WTC11 (cell line): ENCODE measurements at regions not wholly inside any gene's neighbourhood (a gene's known extent, or its start where the extent isn't known, plus 50 kb on each side); places are given as distances from the start of the nearest gene placed in this dataset.
"Not testable (repeated sequence)": the region's sequence is repeated elsewhere in the genome, so short reads cannot be mapped to it uniquely, and the experiment has no call there.

Source experiments
- CBFB ChIP-seq: sonication (generic); formaldehyde crosslinking; IDR thresholded peaks from 2 replicates; pipeline ENCODE4 v1.8.1; 2022; ENCODE audit warnings: mild to moderate bottlenecking, low read depth, missing genetic modification reagents
- NFE2L1 ChIP-seq: sonication (generic); formaldehyde crosslinking; IDR thresholded peaks from 2 replicates; pipeline ENCODE4 v1.8.1; 2023; ENCODE audit warnings: missing genetic modification reagents
- NR1H2 ChIP-seq: sonication (generic); formaldehyde crosslinking; IDR thresholded peaks from 2 replicates; pipeline ENCODE4 v1.9.0; 2021; ENCODE audit warnings: mild to moderate bottlenecking, moderate library complexity, missing genetic modification reagents
- TF ChIP-seq, protein P1 (sequence below): fragments of 200-600 bp; IDR thresholded peaks from 2 replicates; pipeline ENCODE4 v1.8.0; 2022; ENCODE audit warnings: antibody characterized with exemption
- TF ChIP-seq, protein P2 (sequence below): sonication (generic); formaldehyde crosslinking; IDR thresholded peaks from 2 replicates; pipeline ENCODE4 v1.8.0; 2023; ENCODE audit warnings: missing genetic modification reagents
- TF ChIP-seq, protein P3 (sequence below): sonication (generic); formaldehyde crosslinking; IDR thresholded peaks from 2 replicates; pipeline ENCODE4 v1.8.0; 2022; ENCODE audit warnings: mild to moderate bottlenecking, missing genetic modification reagents

DNA sequence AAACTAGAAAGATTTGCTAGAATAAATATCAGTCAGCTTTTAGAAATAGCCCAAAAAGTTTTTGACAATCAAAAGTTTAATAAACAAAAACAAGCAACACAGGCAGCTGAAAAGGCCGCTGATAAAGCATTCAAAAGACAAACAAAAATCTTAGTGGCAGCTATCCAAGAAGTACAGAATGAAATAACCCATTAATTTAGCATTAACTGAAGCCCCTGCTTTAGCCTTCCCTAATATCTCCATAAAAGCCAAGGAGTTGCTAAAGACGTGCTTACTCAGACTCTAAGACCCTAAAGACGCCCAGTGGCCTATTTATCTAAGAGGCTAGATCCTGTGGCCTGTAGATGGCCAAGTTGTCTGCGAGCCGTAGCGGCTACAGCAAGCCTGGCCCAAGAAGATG lies 123.5 kb upstream of the DEFB108B start:
- TF ChIP-seq, protein P1, sequence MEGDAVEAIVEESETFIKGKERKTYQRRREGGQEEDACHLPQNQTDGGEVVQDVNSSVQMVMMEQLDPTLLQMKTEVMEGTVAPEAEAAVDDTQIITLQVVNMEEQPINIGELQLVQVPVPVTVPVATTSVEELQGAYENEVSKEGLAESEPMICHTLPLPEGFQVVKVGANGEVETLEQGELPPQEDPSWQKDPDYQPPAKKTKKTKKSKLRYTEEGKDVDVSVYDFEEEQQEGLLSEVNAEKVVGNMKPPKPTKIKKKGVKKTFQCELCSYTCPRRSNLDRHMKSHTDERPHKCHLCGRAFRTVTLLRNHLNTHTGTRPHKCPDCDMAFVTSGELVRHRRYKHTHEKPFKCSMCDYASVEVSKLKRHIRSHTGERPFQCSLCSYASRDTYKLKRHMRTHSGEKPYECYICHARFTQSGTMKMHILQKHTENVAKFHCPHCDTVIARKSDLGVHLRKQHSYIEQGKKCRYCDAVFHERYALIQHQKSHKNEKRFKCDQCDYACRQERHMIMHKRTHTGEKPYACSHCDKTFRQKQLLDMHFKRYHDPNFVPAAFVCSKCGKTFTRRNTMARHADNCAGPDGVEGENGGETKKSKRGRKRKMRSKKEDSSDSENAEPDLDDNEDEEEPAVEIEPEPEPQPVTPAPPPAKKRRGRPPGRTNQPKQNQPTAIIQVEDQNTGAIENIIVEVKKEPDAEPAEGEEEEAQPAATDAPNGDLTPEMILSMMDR, result not testable (repeated sequence)
- not testable (repeated sequence) for TF ChIP-seq NR1H2, CBFB, NFE2L1 (CRISPR knock-in tag)
- TF ChIP-seq, protein P2, sequence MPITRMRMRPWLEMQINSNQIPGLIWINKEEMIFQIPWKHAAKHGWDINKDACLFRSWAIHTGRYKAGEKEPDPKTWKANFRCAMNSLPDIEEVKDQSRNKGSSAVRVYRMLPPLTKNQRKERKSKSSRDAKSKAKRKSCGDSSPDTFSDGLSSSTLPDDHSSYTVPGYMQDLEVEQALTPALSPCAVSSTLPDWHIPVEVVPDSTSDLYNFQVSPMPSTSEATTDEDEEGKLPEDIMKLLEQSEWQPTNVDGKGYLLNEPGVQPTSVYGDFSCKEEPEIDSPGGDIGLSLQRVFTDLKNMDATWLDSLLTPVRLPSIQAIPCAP, result not testable (repeated sequence)
- TF ChIP-seq, protein P3, sequence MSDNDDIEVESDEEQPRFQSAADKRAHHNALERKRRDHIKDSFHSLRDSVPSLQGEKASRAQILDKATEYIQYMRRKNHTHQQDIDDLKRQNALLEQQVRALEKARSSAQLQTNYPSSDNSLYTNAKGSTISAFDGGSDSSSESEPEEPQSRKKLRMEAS, result not testable (repeated sequence)
